ENCODE measurements at regions not wholly inside any gene's neighbourhood (a gene's known extent, or its start where the extent isn't known, plus 50 kb on each side); places are given as distances from the start of the nearest gene placed in this dataset.
"Not testable (repeated sequence)": the region's sequence is repeated elsewhere in the genome, so short reads cannot be mapped to it uniquely, and the experiment has no call there.

DNA sequence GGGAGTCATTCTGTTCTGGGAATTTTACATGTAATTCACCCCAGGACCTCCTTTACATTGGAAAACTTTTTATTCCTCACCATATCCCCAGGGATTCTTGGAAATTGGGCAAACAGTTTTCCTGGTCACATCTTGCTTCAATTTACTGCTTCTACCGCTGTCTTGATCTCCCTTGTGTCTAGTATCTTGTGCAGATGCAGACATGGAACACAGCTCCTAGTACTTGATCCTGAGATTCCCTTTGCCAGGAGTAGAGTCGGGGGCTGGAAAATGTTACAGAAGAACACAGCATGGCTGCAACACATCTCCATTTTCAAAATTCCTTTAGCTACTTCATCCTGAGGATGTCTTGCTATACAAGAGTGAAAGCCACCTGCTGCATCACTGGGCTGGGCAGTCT, 472.8 kb downstream of the PLCL1 start:
- Histone ChIP-seq H3K4me3 (no peak overlapping the region), H2AFZ (no peak overlapping the region), H3K9me3 (ENCODE audit: low read depth) (no peaks in the 10 kb centered on the region), H3K4me1 (ENCODE audit: insufficient read depth) (peaks cover 8% of the 10 kb centered on the region), H4K20me1 (ENCODE audit: insufficient read depth) (no peaks in the 10 kb centered on the region), H3K36me3 (ENCODE audit: low read depth) (no peaks in the 10 kb centered on the region), H3K27me3 (replicated peaks; ENCODE audit: insufficient read depth) (no peaks in the 10 kb centered on the region), H3K9ac (no peak overlapping the region), H3K9me2 (ENCODE audit: insufficient read depth) (no peaks in the 10 kb centered on the region), H3K79me2 (ENCODE audit: insufficient read depth) (no peaks in the 10 kb centered on the region), H3K27ac (no peak overlapping the region), H3F3A (ENCODE audit: insufficient read depth) (no peaks in the 10 kb centered on the region), H3K4me2 (ENCODE audit: unreplicated experiment) (no peak overlapping the region)
- in situ Hi-C loops (cut with MboI): no loop called here
- no peak for DNase-seq
- TF ChIP-seq EZH2 (IDR thresholded peaks at IDR 0.05; ENCODE audit: insufficient read depth, poor library complexity, severe bottlenecking): no peak
- TF ChIP-seq EZH2phosphoT487 (IDR thresholded peaks at IDR 0.05; ENCODE audit: insufficient read depth, low read depth): no peak
- WGBS, 2 experiments (ENCODE audit: low coverage in 1 of 2, low lambda C conversion rate in 2 of 2, missing lambda C conversion rate in 2 of 2): 44 to 49% methylated on average over 2 of the region's 2 CpGs

DNA sequence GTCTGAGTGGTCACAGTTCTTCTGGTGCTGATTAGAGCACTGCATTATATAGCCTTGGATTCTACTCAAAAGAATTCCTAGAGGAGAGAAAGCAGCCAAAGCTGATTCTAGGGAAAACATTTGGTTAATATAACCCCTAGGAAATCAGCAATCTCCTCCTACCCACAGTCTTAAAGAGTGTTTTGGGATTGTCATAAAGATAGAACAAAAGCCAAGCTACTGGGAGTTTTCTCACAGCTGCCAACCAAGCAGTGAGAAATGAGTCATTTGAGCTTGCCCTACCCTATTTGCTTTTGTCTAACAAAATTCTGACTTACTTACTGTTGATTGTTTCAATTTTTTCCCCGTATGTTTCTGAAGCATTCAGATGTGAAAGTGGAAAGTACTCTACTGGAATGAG, 469.3 kb downstream of the PLCL1 start:
- no peaks in the 10 kb centered on the region for H3F3A ChIP-seq (ENCODE audit: insufficient read depth)
- H3K4me2 ChIP-seq (ENCODE audit: unreplicated experiment): peak overlapping the region; percentile 22
- H3K4me1 ChIP-seq (ENCODE audit: insufficient read depth): 0 out of 2 replicates have a peak, but pooled peaks cover 4% of the 10 kb centered on the region
- TF ChIP-seq EZH2 (IDR thresholded peaks at IDR 0.05; ENCODE audit: insufficient read depth, poor library complexity, severe bottlenecking): no peak
- TF ChIP-seq EZH2phosphoT487 (IDR thresholded peaks at IDR 0.05; ENCODE audit: insufficient read depth, low read depth): no peak
- no peaks in the 10 kb centered on the region for H3K9me3 ChIP-seq (ENCODE audit: low read depth)
- peak; percentile 69 for DNase-seq
- no peaks in the 10 kb centered on the region for H3K36me3 ChIP-seq (ENCODE audit: low read depth)
- no peak overlapping the region for H3K9ac ChIP-seq
- H4K20me1 ChIP-seq (ENCODE audit: insufficient read depth): no peaks in the 10 kb centered on the region
- in situ Hi-C loops (cut with MboI): no loop called here
- H3K27ac ChIP-seq: no peak overlapping the region
- no peaks in the 10 kb centered on the region for H3K79me2 ChIP-seq (ENCODE audit: insufficient read depth)
- 2 to 7% methylated on average over 1 of the region's 1 CpG for WGBS, 2 experiments (ENCODE audit: low coverage in 1 of 2, low lambda C conversion rate in 2 of 2, missing lambda C conversion rate in 2 of 2)
- H3K9me2 ChIP-seq (ENCODE audit: insufficient read depth): no peaks in the 10 kb centered on the region
- peak overlapping the region; percentile 38; the same call in 1 of the 2 replicates for H2AFZ ChIP-seq
- H3K4me3 ChIP-seq: no peak overlapping the region
- H3K27me3 ChIP-seq (replicated peaks; ENCODE audit: insufficient read depth): no peaks in the 10 kb centered on the region

DNA sequence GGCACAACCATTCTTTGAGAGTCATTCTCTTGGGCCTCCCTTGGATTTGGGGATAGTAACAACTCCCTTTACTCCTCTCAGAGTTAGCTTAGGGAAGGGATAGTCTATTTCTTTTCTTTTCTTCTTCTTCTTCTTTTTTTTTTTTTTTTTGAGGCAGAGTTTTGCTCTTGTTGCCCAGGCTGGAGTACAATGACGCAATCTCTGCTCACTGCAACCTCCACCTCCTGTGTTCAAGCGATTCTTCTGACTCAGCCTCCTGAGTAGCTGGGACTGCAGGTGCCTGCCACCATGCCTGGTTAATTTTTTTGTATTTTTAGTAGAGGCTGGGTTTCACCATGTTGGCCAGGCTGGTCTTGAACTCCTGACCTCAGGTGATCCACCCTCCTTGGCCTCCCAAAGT, 465.8 kb downstream of the PLCL1 start:
- WGBS, 2 experiments (ENCODE audit: low coverage in 1 of 2, low lambda C conversion rate in 2 of 2, missing lambda C conversion rate in 2 of 2): 50 to 53% methylated on average over 2 of the region's 2 CpGs

DNA sequence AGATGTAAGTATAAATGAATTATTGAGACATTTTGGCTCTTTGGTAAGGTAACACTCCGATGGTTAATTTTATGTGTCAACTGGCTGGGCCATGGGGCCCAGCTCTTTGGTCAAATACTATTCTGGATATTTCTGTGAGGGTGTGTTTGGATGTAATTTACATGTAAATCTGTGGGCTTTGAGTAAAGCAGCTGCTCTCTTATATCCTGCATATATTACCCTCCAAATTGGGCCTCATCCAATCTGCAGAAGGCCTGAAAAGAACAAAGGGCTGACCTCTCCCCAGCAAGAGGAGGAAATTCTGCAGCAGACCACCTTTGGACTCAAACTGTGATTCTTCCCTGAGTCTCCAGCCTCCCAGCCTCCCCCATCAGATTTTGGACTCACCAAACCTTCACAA, 464.1 kb downstream of the PLCL1 start:
- Histone ChIP-seq H3K4me3 (no peak overlapping the region), H3F3A (ENCODE audit: insufficient read depth) (no peaks in the 10 kb centered on the region), H4K20me1 (ENCODE audit: insufficient read depth) (no peaks in the 10 kb centered on the region), H3K9me2 (ENCODE audit: insufficient read depth) (no peaks in the 10 kb centered on the region), H3K4me2 (ENCODE audit: unreplicated experiment) (no peak overlapping the region), H3K79me2 (ENCODE audit: insufficient read depth) (no peaks in the 10 kb centered on the region), H3K36me3 (ENCODE audit: low read depth) (no peaks in the 10 kb centered on the region), H3K9ac (no peak overlapping the region), H3K4me1 (ENCODE audit: insufficient read depth) (0 out of 2 replicates have a peak, but pooled peaks cover 3% of the 10 kb centered on the region), H3K9me3 (ENCODE audit: low read depth) (no peaks in the 10 kb centered on the region), H2AFZ (no peak overlapping the region), H3K27ac (no peak overlapping the region), H3K27me3 (replicated peaks; ENCODE audit: insufficient read depth) (no peaks in the 10 kb centered on the region; the same call in 1 of the 2 replicates)
- no peak for DNase-seq
- 77 to 84% methylated on average over 1 of the region's 1 CpG for WGBS, 2 experiments (ENCODE audit: low coverage in 1 of 2, low lambda C conversion rate in 2 of 2, missing lambda C conversion rate in 2 of 2)
- TF ChIP-seq EZH2phosphoT487 (IDR thresholded peaks at IDR 0.05; ENCODE audit: insufficient read depth, low read depth) (no peak), EZH2 (IDR thresholded peaks at IDR 0.05; ENCODE audit: insufficient read depth, poor library complexity, severe bottlenecking) (no peak)
- in situ Hi-C loops (cut with MboI): no loop called here

More for the DNA sequence above, 465.8 kb downstream of the PLCL1 start:
- DNase-seq; H3K9me2 ChIP-seq (ENCODE audit: insufficient read depth); H3K36me3 ChIP-seq (ENCODE audit: low read depth); H3K4me3 ChIP-seq; H4K20me1 ChIP-seq (ENCODE audit: insufficient read depth); H3K4me2 ChIP-seq (ENCODE audit: unreplicated experiment); H3K9me3 ChIP-seq (ENCODE audit: low read depth); H3K79me2 ChIP-seq (ENCODE audit: insufficient read depth); in situ Hi-C loops (cut with MboI); H3K9ac ChIP-seq; H3K27ac ChIP-seq; H2AFZ ChIP-seq; H3K4me1 ChIP-seq (ENCODE audit: insufficient read depth); H3K27me3 ChIP-seq (replicated peaks; ENCODE audit: insufficient read depth); H3F3A ChIP-seq (ENCODE audit: insufficient read depth): not testable (repeated sequence)

DNA sequence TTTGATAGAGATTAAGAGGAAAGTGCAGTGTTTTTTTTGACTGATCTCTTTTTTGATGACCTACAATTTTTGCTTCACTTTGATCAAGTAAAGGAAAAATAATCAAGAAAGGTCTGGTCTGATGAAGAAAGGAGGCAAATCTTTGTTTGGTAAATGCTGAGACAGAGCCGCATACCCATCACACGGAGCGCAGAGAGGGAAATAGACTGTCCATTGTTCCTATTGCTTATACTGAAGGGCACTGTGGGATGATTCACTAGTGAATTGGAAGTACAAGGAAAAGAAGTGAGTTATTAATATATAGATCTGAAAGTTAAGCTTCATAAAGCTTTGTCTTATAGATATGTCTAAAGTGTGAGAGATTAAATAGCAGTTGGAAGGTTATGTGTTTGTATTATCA, 455.1 kb downstream of the PLCL1 start:
- H3K4me1 ChIP-seq (ENCODE audit: insufficient read depth): no peaks in the 10 kb centered on the region
- no peaks in the 10 kb centered on the region for H3K79me2 ChIP-seq (ENCODE audit: insufficient read depth)
- no peaks in the 10 kb centered on the region for H3K9me2 ChIP-seq (ENCODE audit: insufficient read depth)
- no peaks in the 10 kb centered on the region for H4K20me1 ChIP-seq (ENCODE audit: insufficient read depth)
- WGBS, 2 experiments (ENCODE audit: low coverage in 1 of 2, low lambda C conversion rate in 2 of 2, missing lambda C conversion rate in 2 of 2): 79 to 82% methylated on average over 3 of the region's 3 CpGs
- H3K9me3 ChIP-seq (ENCODE audit: low read depth): no peaks in the 10 kb centered on the region
- H3K9ac ChIP-seq: no peak overlapping the region
- H3K27ac ChIP-seq: no peak overlapping the region
- no peak overlapping the region for H3K4me2 ChIP-seq (ENCODE audit: unreplicated experiment)
- H3F3A ChIP-seq (ENCODE audit: insufficient read depth): no peaks in the 10 kb centered on the region
- H3K4me3 ChIP-seq: no peak overlapping the region
- H3K27me3 ChIP-seq (replicated peaks; ENCODE audit: insufficient read depth): no peaks in the 10 kb centered on the region; the same call in none of the 2 replicates
- no peak for TF ChIP-seq EZH2 (IDR thresholded peaks at IDR 0.05; ENCODE audit: insufficient read depth, poor library complexity, severe bottlenecking)
- in situ Hi-C loops (cut with MboI): no loop called here
- DNase-seq: no peak
- H3K36me3 ChIP-seq (ENCODE audit: low read depth): no peaks in the 10 kb centered on the region
- no peak overlapping the region for H2AFZ ChIP-seq
